ENCODE measurements at regions not wholly inside any gene's neighbourhood (a gene's known extent, or its start where the extent isn't known, plus 50 kb on each side); places are given as distances from the start of the nearest gene placed in this dataset.

- H3K27me3 ChIP-seq (ENCODE audit: insufficient read depth, low read length, poor library complexity, severe bottlenecking): no peaks in the 10 kb centered on the region
- H3K9ac ChIP-seq (ENCODE audit: low read depth, low read length, poor library complexity, severe bottlenecking): no peak overlapping the region
- no peak for TF ChIP-seq CTCF (conservative IDR thresholded peaks at IDR 0.05; ENCODE audit: low read length)
- no peak for TF ChIP-seq EZH2phosphoT487 (IDR thresholded peaks at IDR 0.05; ENCODE audit: borderline replicate concordance)
- no peaks in the 10 kb centered on the region for H3K9me2 ChIP-seq (replicated peaks; ENCODE audit: low read depth, low read length)
- no peaks in the 10 kb centered on the region for H3K36me3 ChIP-seq (ENCODE audit: insufficient read depth, low read length)
- no peaks in the 10 kb centered on the region for H3K9me3 ChIP-seq (ENCODE audit: insufficient read depth, low read depth, low read length)
- no peak overlapping the region for H3K4me3 ChIP-seq (ENCODE audit: low read length, poor library complexity, severe bottlenecking)
- no peaks in the 10 kb centered on the region for H3K4me1 ChIP-seq (ENCODE audit: insufficient read depth, low read length, poor library complexity, severe bottlenecking)
- no peaks in the 10 kb centered on the region for H3K79me2 ChIP-seq (ENCODE audit: insufficient read depth, low read length)
- no peaks in the 10 kb centered on the region for H3F3A ChIP-seq (ENCODE audit: low read depth)
- no peak overlapping the region for H3K4me2 ChIP-seq (ENCODE audit: low read depth, low read length, poor library complexity, severe bottlenecking)
- no peak overlapping the region for H2AFZ ChIP-seq (ENCODE audit: low read length)
- H4K20me1 ChIP-seq (ENCODE audit: insufficient read depth, low read length, poor library complexity, severe bottlenecking): no peaks in the 10 kb centered on the region
Observed at GRCh38 chr3:78140866-78141265, 1101.0 kb downstream of the ROBO2 start.

- no peak overlapping the region for H3K4me2 ChIP-seq (ENCODE audit: low read depth, low read length, poor library complexity, severe bottlenecking)
- no peak overlapping the region for H2AFZ ChIP-seq (ENCODE audit: low read length)
- TF ChIP-seq EZH2phosphoT487 (IDR thresholded peaks at IDR 0.05; ENCODE audit: borderline replicate concordance) (no peak), CTCF (conservative IDR thresholded peaks at IDR 0.05; ENCODE audit: low read length) (no peak)
Observed at GRCh38 chr3:78141269-78141668, 1101.4 kb downstream of the ROBO2 start.

GRCh38 chr3:78143000-78143399 lies 1103.1 kb downstream of the ROBO2 start:
- H3F3A ChIP-seq (ENCODE audit: low read depth): no peaks in the 10 kb centered on the region
- H4K20me1 ChIP-seq (ENCODE audit: insufficient read depth, low read length, poor library complexity, severe bottlenecking): no peaks in the 10 kb centered on the region
- H3K4me1 ChIP-seq (ENCODE audit: insufficient read depth, low read length, poor library complexity, severe bottlenecking): no peaks in the 10 kb centered on the region
- no peak overlapping the region for H3K4me2 ChIP-seq (ENCODE audit: low read depth, low read length, poor library complexity, severe bottlenecking)
- H3K79me2 ChIP-seq (ENCODE audit: insufficient read depth, low read length): no peaks in the 10 kb centered on the region
- no peaks in the 10 kb centered on the region for H3K9me3 ChIP-seq (ENCODE audit: insufficient read depth, low read depth, low read length)
- no peak for TF ChIP-seq CTCF (conservative IDR thresholded peaks at IDR 0.05; ENCODE audit: low read length)
- no peak for TF ChIP-seq EZH2phosphoT487 (IDR thresholded peaks at IDR 0.05; ENCODE audit: borderline replicate concordance)
- H3K9me2 ChIP-seq (replicated peaks; ENCODE audit: low read depth, low read length): no peaks in the 10 kb centered on the region
- H3K36me3 ChIP-seq (ENCODE audit: insufficient read depth, low read length): no peaks in the 10 kb centered on the region
- no peak overlapping the region for H3K9ac ChIP-seq (ENCODE audit: low read depth, low read length, poor library complexity, severe bottlenecking)
- H3K4me3 ChIP-seq (ENCODE audit: low read length, poor library complexity, severe bottlenecking): no peak overlapping the region
- H2AFZ ChIP-seq (ENCODE audit: low read length): no peak overlapping the region
- H3K27me3 ChIP-seq (ENCODE audit: insufficient read depth, low read length, poor library complexity, severe bottlenecking): no peaks in the 10 kb centered on the region

More at GRCh38 chr3:78141269-78141668, 1101.4 kb downstream of the ROBO2 start:
- H3K9ac ChIP-seq (ENCODE audit: low read depth, low read length, poor library complexity, severe bottlenecking): no peak overlapping the region
- no peaks in the 10 kb centered on the region for H3K79me2 ChIP-seq (ENCODE audit: insufficient read depth, low read length)
- no peaks in the 10 kb centered on the region for H3K4me1 ChIP-seq (ENCODE audit: insufficient read depth, low read length, poor library complexity, severe bottlenecking)
- H3K4me3 ChIP-seq (ENCODE audit: low read length, poor library complexity, severe bottlenecking): no peak overlapping the region
- H3K27me3 ChIP-seq (ENCODE audit: insufficient read depth, low read length, poor library complexity, severe bottlenecking): no peaks in the 10 kb centered on the region
- H3K9me2 ChIP-seq (replicated peaks; ENCODE audit: low read depth, low read length): no peaks in the 10 kb centered on the region
- H4K20me1 ChIP-seq (ENCODE audit: insufficient read depth, low read length, poor library complexity, severe bottlenecking): no peaks in the 10 kb centered on the region
- H3F3A ChIP-seq (ENCODE audit: low read depth): no peaks in the 10 kb centered on the region
- no peaks in the 10 kb centered on the region for H3K36me3 ChIP-seq (ENCODE audit: insufficient read depth, low read length)
- no peaks in the 10 kb centered on the region for H3K9me3 ChIP-seq (ENCODE audit: insufficient read depth, low read depth, low read length)
